Mucosa of stomach (tissue), 1 donor: ENCODE measurements at regions not wholly inside any gene's neighbourhood (a gene's known extent, or its start where the extent isn't known, plus 50 kb on each side); places are given as distances from the start of the nearest gene placed in this dataset.

Experiments
- H3K27me3 ChIP-seq: one replicate; pipeline ENCODE4 v1.7.0; 2013; ENCODE audit warnings: mild to moderate bottlenecking, low read length; ENCODE audit not compliant: control insufficient read depth, insufficient read depth
- H3K36me3 ChIP-seq: one replicate; pipeline ENCODE4 v1.7.0; 2013; ENCODE audit warnings: low read length; ENCODE audit not compliant: control insufficient read depth, insufficient read depth
- H3K4me1 ChIP-seq: one replicate; pipeline ENCODE4 v1.7.0; 2013; ENCODE audit warnings: mild to moderate bottlenecking, low read length; ENCODE audit not compliant: control insufficient read depth, insufficient read depth
- H3K4me3 ChIP-seq: one replicate; pipeline ENCODE4 v1.7.0; 2013; ENCODE audit warnings: low read length
- H3K9ac ChIP-seq: one replicate; pipeline ENCODE4 v1.7.0; 2013; ENCODE audit warnings: mild to moderate bottlenecking, low read length, moderate library complexity
- H3K9me3 ChIP-seq: one replicate; pipeline ENCODE4 v1.7.0; 2013; ENCODE audit warnings: mild to moderate bottlenecking, low read length, moderate library complexity; ENCODE audit not compliant: control insufficient read depth
- donor health status: Pancreatic carcinoma.

GRCh38 chr16:86431540-86431939, 78.8 kb upstream of the FOXF1 start:
- Histone ChIP-seq H3K4me3 (no peak overlapping the region), H3K27me3 (no peaks in the 10 kb centered on the region), H3K4me1 (peaks cover 4% of the 10 kb centered on the region), H3K36me3 (no peaks in the 10 kb centered on the region), H3K9ac (no peak overlapping the region), H3K9me3 (no peaks in the 10 kb centered on the region)

- no peak overlapping the region for H3K9ac ChIP-seq
- no peak overlapping the region for H3K4me3 ChIP-seq
- H3K9me3 ChIP-seq = no peaks in the 10 kb centered on the region
- H3K36me3 ChIP-seq = no peaks in the 10 kb centered on the region
- H3K4me1 ChIP-seq = peaks cover 4% of the 10 kb centered on the region
- H3K27me3 ChIP-seq = no peaks in the 10 kb centered on the region
Measured at GRCh38 chr16:86432048-86432447, 78.3 kb upstream of the FOXF1 start.

DNA sequence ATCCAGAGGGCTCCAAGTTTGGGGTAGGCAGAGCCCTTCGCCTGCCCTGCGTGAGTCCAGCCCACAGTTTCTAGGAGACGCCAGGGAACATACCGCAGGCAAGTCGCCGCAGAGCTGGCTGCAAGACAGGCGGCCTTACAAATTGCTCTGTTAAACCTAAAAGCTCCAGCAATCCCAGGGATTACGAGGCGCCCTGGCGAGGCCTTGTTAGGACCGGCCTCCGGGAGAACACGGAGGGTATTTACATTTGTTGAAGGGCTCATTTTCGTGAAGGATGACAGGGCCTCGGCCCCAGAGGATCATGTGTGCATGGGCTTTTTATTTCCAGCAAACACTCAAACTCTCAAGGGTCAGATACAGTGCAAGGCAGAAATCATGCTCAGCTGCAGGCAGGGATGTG, 77.6 kb upstream of the FOXF1 start:
- H3K4me1 ChIP-seq = peaks cover 4% of the 10 kb centered on the region
- no peak overlapping the region for H3K4me3 ChIP-seq
- H3K9ac ChIP-seq = no peak overlapping the region
- H3K9me3 ChIP-seq = no peaks in the 10 kb centered on the region
- H3K27me3 ChIP-seq = no peaks in the 10 kb centered on the region
- no peaks in the 10 kb centered on the region for H3K36me3 ChIP-seq

- no peak overlapping the region for H3K9ac ChIP-seq
- H3K9me3 ChIP-seq = no peaks in the 10 kb centered on the region
- H3K36me3 ChIP-seq = no peaks in the 10 kb centered on the region
- no peaks in the 10 kb centered on the region for H3K27me3 ChIP-seq
- H3K4me3 ChIP-seq = no peak overlapping the region
- H3K4me1 ChIP-seq = peaks cover 4% of the 10 kb centered on the region
Measured at GRCh38 chr16:86436466-86437185, 73.7 kb upstream of the FOXF1 start.

DNA sequence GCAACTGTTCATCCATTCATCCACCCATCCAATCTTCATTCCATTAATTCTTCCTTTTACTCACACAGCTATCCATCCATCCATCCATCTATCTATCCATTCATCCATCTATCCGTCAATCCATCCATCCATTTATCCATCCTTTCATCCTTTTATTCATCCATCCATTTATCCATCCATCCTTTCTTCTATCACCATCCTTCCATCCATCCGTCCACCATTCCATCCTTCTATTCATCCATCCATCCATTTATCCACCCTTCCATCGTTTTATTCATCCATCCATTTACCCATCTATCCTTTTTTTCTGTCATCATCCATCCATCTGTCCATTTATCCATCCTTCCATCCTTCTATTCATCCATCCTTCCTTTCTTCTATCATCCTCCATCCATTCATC, 73.0 kb upstream of the FOXF1 start:
- H3K9me3 ChIP-seq = no peaks in the 10 kb centered on the region
- no peak overlapping the region for H3K9ac ChIP-seq
- no peaks in the 10 kb centered on the region for H3K27me3 ChIP-seq
- no peak overlapping the region for H3K4me3 ChIP-seq
- H3K4me1 ChIP-seq = peaks cover 4% of the 10 kb centered on the region
- H3K36me3 ChIP-seq = no peaks in the 10 kb centered on the region

GRCh38 chr16:86442703-86443102, 67.6 kb upstream of the FOXF1 start:
- Histone ChIP-seq H3K36me3 (no peaks in the 10 kb centered on the region), H3K4me1 (no peaks in the 10 kb centered on the region), H3K9me3 (no peaks in the 10 kb centered on the region), H3K4me3 (no peak overlapping the region), H3K27me3 (no peaks in the 10 kb centered on the region), H3K9ac (no peak overlapping the region)

DNA sequence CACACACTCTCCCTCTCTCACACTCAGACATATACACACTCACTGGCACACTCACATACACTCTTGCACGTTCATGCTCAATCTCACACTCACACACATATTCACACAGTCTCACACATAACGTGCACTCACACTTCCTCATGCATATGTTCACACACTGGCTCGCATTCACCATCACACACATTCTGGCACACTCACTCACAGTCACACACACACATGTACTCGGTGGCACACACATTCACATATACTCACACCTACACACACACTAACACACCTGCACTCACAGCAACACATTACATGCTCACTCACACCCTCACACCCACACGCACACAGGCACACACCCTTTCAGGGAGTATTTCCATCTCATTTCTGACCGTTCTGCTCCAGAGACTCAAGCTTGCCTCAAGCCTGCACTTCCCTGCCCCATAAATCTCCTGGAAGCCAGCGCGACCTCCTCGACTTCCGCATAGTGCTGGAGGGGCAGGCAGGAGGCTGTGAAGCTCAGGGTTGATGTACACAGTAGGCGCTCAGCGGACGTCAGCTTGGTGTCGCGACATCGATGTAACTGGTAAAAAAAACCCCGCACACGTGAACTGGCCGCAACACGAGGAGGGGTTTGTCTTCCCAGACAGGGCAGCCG, 66.7 kb upstream of the FOXF1 start:
- H3K27me3 ChIP-seq = no peaks in the 10 kb centered on the region
- no peaks in the 10 kb centered on the region for H3K4me1 ChIP-seq
- H3K36me3 ChIP-seq = no peaks in the 10 kb centered on the region
- H3K4me3 ChIP-seq = no peak overlapping the region
- H3K9me3 ChIP-seq = no peaks in the 10 kb centered on the region
- no peak overlapping the region for H3K9ac ChIP-seq

GRCh38 chr16:86444261-86444660, 66.1 kb upstream of the FOXF1 start:
- Histone ChIP-seq H3K36me3 (no peaks in the 10 kb centered on the region), H3K9me3 (no peaks in the 10 kb centered on the region), H3K9ac (no peak overlapping the region), H3K4me3 (no peak overlapping the region), H3K27me3 (no peaks in the 10 kb centered on the region), H3K4me1 (no peaks in the 10 kb centered on the region)

GRCh38 chr16:86444661-86445060, 65.7 kb upstream of the FOXF1 start:
- Histone ChIP-seq H3K4me3 (no peak overlapping the region), H3K36me3 (no peaks in the 10 kb centered on the region), H3K9me3 (no peaks in the 10 kb centered on the region), H3K4me1 (no peaks in the 10 kb centered on the region), H3K9ac (no peak overlapping the region), H3K27me3 (no peaks in the 10 kb centered on the region)

- Histone ChIP-seq H3K27me3 (no peaks in the 10 kb centered on the region), H3K36me3 (no peaks in the 10 kb centered on the region), H3K4me3 (no peak overlapping the region), H3K4me1 (no peaks in the 10 kb centered on the region), H3K9ac (no peak overlapping the region), H3K9me3 (no peaks in the 10 kb centered on the region)
Measured at GRCh38 chr16:86446279-86446678, 64.0 kb upstream of the FOXF1 start.

DNA sequence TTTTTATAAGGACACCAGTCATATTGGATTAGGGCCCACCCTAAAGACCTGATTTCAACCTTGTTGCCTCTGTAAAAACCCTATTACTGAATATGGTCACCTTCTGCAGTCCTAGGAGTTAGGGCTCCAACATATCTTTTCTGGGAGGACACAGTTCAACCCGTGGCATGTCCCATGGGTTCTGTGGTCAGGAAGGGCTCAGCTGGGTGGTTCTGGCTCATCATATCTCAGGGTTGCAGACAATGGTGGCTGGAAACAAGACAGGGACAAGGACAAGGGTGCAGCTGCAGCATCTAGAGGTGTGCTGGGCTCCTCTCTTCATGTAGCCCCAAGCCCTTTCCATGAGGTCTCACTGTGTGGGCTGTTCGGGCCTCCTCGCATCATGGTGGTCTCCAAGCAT, 63.1 kb upstream of the FOXF1 start:
- no peaks in the 10 kb centered on the region for H3K27me3 ChIP-seq
- no peak overlapping the region for H3K9ac ChIP-seq
- no peaks in the 10 kb centered on the region for H3K4me1 ChIP-seq
- H3K9me3 ChIP-seq = no peaks in the 10 kb centered on the region
- no peaks in the 10 kb centered on the region for H3K36me3 ChIP-seq
- H3K4me3 ChIP-seq = no peak overlapping the region

DNA sequence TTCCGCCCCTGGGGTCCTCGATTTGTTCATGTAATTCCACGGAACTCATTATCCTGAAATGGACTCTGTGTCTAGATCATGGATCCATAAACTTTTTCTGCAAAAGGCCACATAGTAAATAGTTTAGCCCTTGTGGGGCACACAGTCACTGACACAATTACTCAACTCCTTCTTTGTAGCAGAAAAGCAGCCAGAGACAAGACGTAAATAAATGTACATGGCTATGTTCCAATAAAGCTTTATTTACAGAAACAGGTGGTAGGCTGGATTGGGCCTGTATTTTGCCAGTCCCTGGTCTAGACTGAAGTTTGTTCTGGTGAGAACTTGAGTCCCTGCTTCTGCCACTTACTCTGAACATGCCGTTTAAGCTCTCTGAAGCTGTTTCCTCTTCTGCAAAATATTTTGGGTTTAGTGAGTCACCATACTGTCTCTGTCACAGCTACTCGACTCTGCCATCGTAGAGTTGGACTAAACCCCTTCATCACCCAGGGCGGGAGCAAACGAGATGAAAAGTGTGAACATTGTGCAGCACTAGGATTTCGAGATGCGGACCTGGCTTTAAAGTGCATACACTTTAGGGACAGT, 61.9 kb upstream of the FOXF1 start:
- Histone ChIP-seq H3K36me3 (no peaks in the 10 kb centered on the region), H3K27me3 (no peaks in the 10 kb centered on the region), H3K4me3 (no peak overlapping the region), H3K9ac (no peak overlapping the region), H3K4me1 (no peaks in the 10 kb centered on the region), H3K9me3 (no peaks in the 10 kb centered on the region)
